ENCODE measurements at regions not wholly inside any gene's neighbourhood (a gene's known extent, or its start where the extent isn't known, plus 50 kb on each side); places are given as distances from the start of the nearest gene placed in this dataset.

DNA sequence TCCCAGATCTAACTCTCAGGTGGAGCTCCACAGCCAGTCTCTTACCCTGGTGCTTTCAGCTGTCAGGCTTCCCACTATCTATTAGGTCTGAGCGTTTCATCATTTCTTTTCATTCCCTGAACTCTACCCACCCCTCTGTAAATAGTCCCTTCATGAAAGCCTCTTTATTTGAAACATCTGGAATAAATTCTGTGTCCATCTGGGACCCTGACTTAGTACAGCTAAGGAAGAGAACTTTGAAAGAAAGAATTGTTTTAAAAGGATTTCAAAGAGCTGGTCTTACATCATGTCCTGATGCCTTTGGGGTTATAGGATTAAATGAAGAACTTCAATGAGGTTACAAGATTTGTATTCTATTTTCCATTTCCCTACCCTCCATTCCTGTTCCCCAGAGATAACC lies 388.5 kb upstream of the CA10 start:
- H3K4me3 Mint-ChIP-seq: no peak overlapping the region
- H3K9me3 Mint-ChIP-seq: peaks cover 15% of the 10 kb centered on the region
- no peak for DNase-seq (ENCODE audit: low spot score)
- no peak overlapping the region for H3K27ac Mint-ChIP-seq
- no peaks in the 10 kb centered on the region for H3K27me3 Mint-ChIP-seq (ENCODE audit: low read depth)
- no peaks in the 10 kb centered on the region for H3K4me1 Mint-ChIP-seq (ENCODE audit: low read depth)
- H3K36me3 Mint-ChIP-seq (ENCODE audit: low read depth): no peaks in the 10 kb centered on the region

DNA sequence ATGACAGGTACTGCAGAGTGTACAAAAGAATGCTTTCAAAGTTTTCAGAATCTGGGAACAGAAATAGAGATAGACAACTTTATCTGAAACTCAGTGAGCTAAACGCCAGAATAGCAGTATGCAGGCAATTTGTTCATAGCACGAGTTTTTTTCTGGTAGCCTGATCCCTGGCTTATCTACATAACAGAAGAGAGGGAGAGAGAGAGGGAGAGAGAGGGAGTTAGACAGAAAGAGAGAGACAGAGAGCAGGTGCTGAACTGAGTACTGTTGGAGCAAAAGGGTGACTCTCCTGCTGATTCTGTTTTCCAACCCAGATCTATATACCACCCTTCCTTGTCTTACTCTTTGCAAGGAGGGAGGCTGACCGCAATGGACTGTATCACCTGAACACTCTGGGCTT lies 388.0 kb upstream of the CA10 start:
- H3K4me1 Mint-ChIP-seq (ENCODE audit: low read depth): no peaks in the 10 kb centered on the region
- H3K9me3 Mint-ChIP-seq: peaks cover 12% of the 10 kb centered on the region
- H3K27ac Mint-ChIP-seq: no peak overlapping the region
- no peaks in the 10 kb centered on the region for H3K27me3 Mint-ChIP-seq (ENCODE audit: low read depth)
- no peak overlapping the region for H3K4me3 Mint-ChIP-seq
- H3K36me3 Mint-ChIP-seq (ENCODE audit: low read depth): no peaks in the 10 kb centered on the region
- no peak for DNase-seq (ENCODE audit: low spot score)

DNA sequence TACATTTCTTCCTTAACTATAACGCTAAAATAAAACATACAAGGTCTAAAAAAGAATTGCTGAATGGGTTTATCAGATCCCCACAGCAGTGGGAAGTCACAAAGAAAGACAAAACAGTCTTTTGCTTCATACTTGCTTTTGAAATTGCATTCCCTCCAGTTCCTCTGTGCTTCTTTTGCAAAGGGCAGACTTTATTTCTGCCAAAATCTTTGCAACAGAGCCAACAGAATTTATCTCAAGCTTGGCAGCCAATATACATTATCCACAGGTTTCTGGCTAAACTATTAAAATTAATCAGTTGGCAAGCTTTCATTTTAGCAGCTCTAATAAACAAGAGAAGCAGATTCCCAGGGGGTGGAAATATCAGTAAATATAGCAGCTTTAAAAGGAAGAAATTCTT lies 378.9 kb upstream of the CA10 start:
- Mint-ChIP-seq H3K27ac (no peak overlapping the region), H3K4me1 (ENCODE audit: low read depth) (no peaks in the 10 kb centered on the region), H3K4me3 (no peak overlapping the region), H3K36me3 (ENCODE audit: low read depth) (no peaks in the 10 kb centered on the region), H3K27me3 (ENCODE audit: low read depth) (no peaks in the 10 kb centered on the region), H3K9me3 (peaks cover 6% of the 10 kb centered on the region)
- DNase-seq (ENCODE audit: low spot score): no peak

DNA sequence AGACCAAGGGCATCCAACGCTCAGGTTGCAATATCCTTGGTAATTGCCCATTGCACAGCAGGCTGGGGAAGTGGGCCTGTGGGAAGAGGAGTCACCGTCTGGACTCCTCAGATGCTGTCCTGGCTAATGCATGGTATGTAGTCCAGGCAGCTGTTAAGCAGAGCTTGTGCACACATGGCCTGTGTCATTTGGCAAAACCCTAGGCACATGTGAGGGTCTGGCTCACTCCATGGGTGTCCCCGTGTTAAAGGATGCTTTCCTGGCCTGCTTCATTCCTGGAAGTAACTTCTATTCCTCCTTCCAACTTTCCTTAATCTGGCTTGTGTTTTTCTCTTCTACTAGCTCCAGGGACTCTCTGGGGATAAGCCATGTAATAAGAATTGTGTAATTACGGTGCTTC lies 378.0 kb upstream of the CA10 start:
- H3K27ac Mint-ChIP-seq: no peak overlapping the region
- no peak overlapping the region for H3K4me3 Mint-ChIP-seq
- no peaks in the 10 kb centered on the region for H3K36me3 Mint-ChIP-seq (ENCODE audit: low read depth)
- no peaks in the 10 kb centered on the region for H3K4me1 Mint-ChIP-seq (ENCODE audit: low read depth)
- peaks cover 6% of the 10 kb centered on the region for H3K9me3 Mint-ChIP-seq
- DNase-seq (ENCODE audit: low spot score): no peak
- no peaks in the 10 kb centered on the region for H3K27me3 Mint-ChIP-seq (ENCODE audit: low read depth)

DNA sequence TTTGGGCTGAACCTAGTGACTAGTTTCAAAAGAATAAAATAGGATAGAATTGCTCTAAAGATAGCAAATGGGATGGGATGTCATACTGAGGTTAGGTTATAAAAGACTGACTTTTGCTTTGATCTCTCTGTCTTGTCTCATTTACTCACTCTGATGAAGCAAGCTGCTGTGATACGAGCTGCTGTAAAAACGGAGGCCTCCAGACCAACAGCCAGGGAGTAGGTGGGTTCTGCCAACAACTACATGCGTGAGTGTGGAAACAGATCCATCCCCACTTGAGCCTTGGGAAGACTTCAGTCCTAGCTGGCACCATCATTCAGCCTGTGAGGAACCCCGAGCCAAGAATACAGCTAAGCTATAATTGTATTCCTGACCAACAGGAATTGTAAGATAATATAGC lies 373.9 kb upstream of the CA10 start:
- Mint-ChIP-seq H3K27me3 (ENCODE audit: low read depth) (no peaks in the 10 kb centered on the region), H3K4me1 (ENCODE audit: low read depth) (no peaks in the 10 kb centered on the region), H3K27ac (no peak overlapping the region), H3K36me3 (ENCODE audit: low read depth) (no peaks in the 10 kb centered on the region), H3K9me3 (no peaks in the 10 kb centered on the region), H3K4me3 (no peak overlapping the region)
- DNase-seq (ENCODE audit: low spot score): no peak

DNA sequence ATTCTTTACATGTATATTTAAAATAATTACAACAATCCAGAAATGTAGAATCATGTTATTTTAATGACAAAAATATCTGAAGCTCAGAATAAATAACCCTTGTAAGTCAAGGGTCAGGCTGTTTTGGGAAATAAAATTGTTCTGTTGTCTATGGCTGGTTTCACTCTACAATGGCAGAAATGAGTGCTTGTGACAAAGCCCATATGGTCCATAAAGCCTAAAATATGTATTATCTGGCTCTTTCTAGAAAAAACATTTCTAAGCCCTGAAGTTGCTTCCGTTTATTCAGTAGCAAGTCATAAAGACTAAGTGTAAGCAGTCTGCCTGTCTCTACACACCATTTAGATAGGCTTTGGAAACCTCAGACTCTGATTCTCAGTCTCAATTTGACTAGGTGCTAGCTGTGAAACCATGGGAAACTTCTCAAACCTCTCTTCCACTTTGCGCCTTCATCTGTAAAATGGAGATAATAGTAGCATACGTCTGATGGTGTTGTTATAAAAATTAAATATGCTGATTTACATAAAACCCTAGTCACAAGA lies 365.7 kb upstream of the CA10 start:
- H3K27me3 Mint-ChIP-seq (ENCODE audit: low read depth): no peaks in the 10 kb centered on the region

DNA sequence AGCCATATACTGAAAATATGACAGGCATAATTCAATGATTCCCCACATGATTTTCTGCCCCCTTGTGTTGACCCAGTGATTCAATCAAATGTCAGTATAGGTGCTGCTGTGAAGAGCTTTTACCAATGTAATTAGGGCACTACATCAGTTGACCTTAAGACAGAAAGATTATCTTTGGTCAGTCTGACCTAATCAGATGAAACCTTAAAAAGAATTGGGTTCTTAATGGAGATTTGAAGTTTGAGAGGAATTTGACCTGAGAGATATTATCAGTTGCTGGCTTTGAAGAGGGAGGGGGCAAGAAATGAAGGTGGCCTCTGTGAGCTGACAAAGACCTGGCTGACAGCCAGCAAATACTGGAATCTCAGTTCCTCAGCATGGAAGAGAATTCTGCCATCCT lies 358.7 kb upstream of the CA10 start:
- Mint-ChIP-seq H3K9me3 (peaks cover 17% of the 10 kb centered on the region), H3K27ac (no peak overlapping the region), H3K27me3 (ENCODE audit: low read depth) (no peaks in the 10 kb centered on the region), H3K4me3 (no peak overlapping the region), H3K4me1 (ENCODE audit: low read depth) (no peaks in the 10 kb centered on the region), H3K36me3 (ENCODE audit: low read depth) (no peaks in the 10 kb centered on the region)
- no peak for DNase-seq (ENCODE audit: low spot score)

More for the DNA sequence above, 365.7 kb upstream of the CA10 start:
- no peak overlapping the region for H3K4me3 Mint-ChIP-seq
- no peaks in the 10 kb centered on the region for H3K36me3 Mint-ChIP-seq (ENCODE audit: low read depth)
- peaks cover 23% of the 10 kb centered on the region for H3K9me3 Mint-ChIP-seq
- no peaks in the 10 kb centered on the region for H3K4me1 Mint-ChIP-seq (ENCODE audit: low read depth)
- DNase-seq (ENCODE audit: low spot score): no peak
- no peak overlapping the region for H3K27ac Mint-ChIP-seq

DNA sequence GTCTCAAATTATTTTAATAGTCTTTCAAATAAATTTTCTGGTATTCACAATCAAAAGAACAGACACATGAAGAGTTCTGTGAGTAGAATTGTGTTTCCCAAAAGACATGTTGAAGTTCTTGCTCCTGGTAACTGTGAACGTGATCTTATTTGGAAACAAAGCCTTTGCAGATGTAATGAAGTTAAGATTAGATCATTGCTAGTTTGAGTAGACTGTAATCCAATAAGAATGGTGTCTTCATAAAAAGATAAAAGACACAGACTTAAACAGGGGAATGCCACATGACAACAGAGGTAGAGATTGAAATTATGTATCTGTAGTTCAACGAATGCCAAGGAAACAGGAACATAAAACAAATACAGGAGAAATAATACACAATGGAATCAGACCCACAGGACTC lies 357.4 kb upstream of the CA10 start:
- H3K36me3 Mint-ChIP-seq (ENCODE audit: low read depth): no peaks in the 10 kb centered on the region
- no peak overlapping the region for H3K27ac Mint-ChIP-seq
- no peaks in the 10 kb centered on the region for H3K4me1 Mint-ChIP-seq (ENCODE audit: low read depth)
- no peak overlapping the region for H3K4me3 Mint-ChIP-seq
- H3K27me3 Mint-ChIP-seq (ENCODE audit: low read depth): no peaks in the 10 kb centered on the region
- no peak for DNase-seq (ENCODE audit: low spot score)
- H3K9me3 Mint-ChIP-seq: peaks cover 15% of the 10 kb centered on the region

DNA sequence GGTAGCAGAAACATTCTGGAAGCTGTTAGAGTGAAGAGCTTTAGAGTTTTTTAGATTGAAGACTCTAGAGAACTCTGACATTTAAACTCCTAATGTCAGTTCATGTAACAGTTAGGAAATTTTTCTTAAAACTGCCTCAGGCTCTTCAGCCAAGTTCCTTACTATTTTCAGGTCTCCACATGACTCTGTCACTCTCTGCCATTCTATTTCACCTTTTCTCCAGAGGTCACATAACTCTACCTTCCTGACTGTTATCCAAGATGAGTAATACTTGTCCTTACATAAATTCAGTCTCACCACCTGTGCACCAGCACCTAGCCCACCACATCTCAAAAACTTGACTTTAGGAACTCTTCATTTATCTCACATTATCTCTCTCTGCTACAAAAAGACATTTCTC lies 347.1 kb upstream of the CA10 start:
- no peaks in the 10 kb centered on the region for H3K27me3 Mint-ChIP-seq (ENCODE audit: low read depth)
- H3K4me3 Mint-ChIP-seq: no peak overlapping the region
- no peaks in the 10 kb centered on the region for H3K4me1 Mint-ChIP-seq (ENCODE audit: low read depth)
- no peaks in the 10 kb centered on the region for H3K36me3 Mint-ChIP-seq (ENCODE audit: low read depth)
- H3K27ac Mint-ChIP-seq: no peak overlapping the region
- peaks cover 23% of the 10 kb centered on the region for H3K9me3 Mint-ChIP-seq
- DNase-seq (ENCODE audit: low spot score): no peak

DNA sequence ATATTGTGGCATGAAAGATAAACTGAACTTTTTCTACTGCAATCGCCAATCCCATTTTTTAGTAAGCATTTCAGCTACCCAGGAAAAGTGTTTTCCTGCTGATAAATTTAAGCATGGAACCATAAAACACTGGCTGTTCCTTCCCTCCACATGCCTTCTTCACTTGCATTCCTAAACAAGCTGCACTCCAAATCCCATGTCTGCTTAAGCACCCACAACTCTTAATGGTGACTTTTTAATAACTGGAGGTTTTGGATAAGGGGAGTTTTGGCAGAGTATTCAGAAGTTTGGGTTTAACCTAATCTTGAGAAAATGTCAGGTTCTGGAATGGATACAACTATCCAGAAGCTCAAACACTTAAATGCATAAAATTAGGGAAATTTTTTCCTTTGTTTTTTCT lies 345.6 kb upstream of the CA10 start:
- H3K27ac Mint-ChIP-seq: no peak overlapping the region
- no peaks in the 10 kb centered on the region for H3K4me1 Mint-ChIP-seq (ENCODE audit: low read depth)
- no peaks in the 10 kb centered on the region for H3K36me3 Mint-ChIP-seq (ENCODE audit: low read depth)

DNA sequence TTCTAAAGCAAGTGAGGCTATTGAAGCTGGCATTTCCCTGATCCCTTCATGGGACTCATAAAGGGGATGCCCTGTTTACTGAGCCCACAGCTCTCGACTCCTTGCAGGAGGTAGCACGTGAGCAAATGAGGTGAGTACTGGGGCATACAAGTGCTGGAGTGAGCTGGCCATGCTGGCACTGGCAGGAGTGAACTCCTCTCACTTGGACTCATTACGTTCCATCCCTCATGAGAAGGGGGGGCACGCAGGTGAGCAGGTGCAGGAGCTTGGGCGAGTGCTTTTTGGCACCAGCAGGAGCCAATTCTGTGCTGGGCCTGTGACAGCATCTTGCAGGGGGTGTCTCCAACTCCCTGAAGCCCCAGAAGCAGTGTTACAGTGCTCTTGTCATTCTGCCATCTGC lies 337.1 kb upstream of the CA10 start:
- H3K4me3 Mint-ChIP-seq: no peak overlapping the region
- H3K9me3 Mint-ChIP-seq: peaks cover 34% of the 10 kb centered on the region
- no peak overlapping the region for H3K27ac Mint-ChIP-seq
- DNase-seq (ENCODE audit: low spot score): no peak
- H3K4me1 Mint-ChIP-seq (ENCODE audit: low read depth): no peaks in the 10 kb centered on the region
- no peaks in the 10 kb centered on the region for H3K36me3 Mint-ChIP-seq (ENCODE audit: low read depth)
- no peaks in the 10 kb centered on the region for H3K27me3 Mint-ChIP-seq (ENCODE audit: low read depth)

More for the DNA sequence above, 345.6 kb upstream of the CA10 start:
- no peak for DNase-seq (ENCODE audit: low spot score)
- H3K4me3 Mint-ChIP-seq: no peak overlapping the region
- peaks cover 34% of the 10 kb centered on the region for H3K9me3 Mint-ChIP-seq
- H3K27me3 Mint-ChIP-seq (ENCODE audit: low read depth): no peaks in the 10 kb centered on the region

DNA sequence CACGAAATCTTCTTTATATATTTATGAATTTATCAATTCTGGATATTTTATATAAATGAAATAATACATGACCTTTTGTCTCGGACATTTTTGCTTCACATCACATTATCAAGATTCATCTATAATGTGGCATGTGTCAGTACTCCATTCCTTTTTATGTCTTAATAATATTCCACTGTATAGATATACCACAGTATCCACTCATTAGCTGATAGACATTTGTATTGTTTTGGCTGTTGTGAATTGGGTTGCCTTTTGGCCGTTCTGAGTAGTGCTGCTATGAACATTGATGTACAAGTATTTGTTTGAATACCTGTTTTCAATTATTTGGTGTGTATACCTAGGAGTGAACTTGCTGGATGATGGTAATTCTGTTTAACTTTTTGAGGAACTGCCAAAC lies 323.8 kb upstream of the CA10 start:
- no peaks in the 10 kb centered on the region for H3K36me3 Mint-ChIP-seq (ENCODE audit: low read depth)
- H3K27me3 Mint-ChIP-seq (ENCODE audit: low read depth): no peaks in the 10 kb centered on the region
- no peak for DNase-seq (ENCODE audit: low spot score)
- H3K27ac Mint-ChIP-seq: no peak overlapping the region
- H3K4me1 Mint-ChIP-seq (ENCODE audit: low read depth): no peaks in the 10 kb centered on the region
- H3K9me3 Mint-ChIP-seq: peaks cover 9% of the 10 kb centered on the region
- no peak overlapping the region for H3K4me3 Mint-ChIP-seq

DNA sequence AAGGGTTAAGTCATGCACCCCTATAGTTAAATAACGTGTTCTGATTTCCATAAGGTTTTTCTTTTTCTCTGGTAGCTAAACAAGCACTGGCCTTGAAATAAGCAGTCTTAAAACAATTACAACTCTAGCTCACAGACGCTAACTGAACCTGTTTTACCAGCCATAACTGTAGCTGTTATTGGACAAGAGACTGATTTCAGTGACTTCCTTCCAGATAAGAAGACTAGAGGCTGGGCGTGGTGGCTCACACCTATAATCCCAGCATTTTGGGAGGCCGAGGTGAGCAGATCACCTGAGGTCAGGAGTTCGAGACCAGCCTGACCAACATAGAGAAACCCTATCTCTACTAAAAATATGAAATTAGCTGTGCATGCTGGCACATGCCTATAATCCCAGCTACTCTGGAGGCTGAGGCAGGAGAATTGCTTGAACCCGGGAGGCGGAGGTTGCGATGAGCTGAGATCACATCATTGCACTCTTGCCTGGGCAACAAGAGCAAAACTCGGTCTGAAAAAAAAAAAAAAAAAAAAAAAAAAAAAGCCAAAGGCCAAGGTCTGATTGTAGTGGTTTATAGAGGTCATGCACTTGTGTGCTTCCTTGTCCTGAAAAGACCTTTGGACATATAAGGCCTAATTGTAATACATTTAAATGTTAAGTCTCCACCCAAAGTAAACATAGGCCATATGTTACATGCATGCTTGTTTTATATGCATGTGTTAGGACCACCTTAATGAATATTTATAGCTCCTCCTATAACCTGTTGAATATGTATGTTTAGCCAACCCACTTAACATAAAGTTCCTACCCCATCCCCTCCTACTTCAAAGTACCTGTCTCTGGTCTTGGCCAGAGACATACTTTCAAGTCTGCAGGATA lies 319.5 kb upstream of the CA10 start:
- DNase-seq (ENCODE audit: low spot score): no peak
- Mint-ChIP-seq H3K9me3 (peaks cover 3% of the 10 kb centered on the region), H3K27ac (no peak overlapping the region), H3K36me3 (ENCODE audit: low read depth) (no peaks in the 10 kb centered on the region), H3K4me3 (no peak overlapping the region), H3K4me1 (ENCODE audit: low read depth) (no peaks in the 10 kb centered on the region), H3K27me3 (ENCODE audit: low read depth) (no peaks in the 10 kb centered on the region)

DNA sequence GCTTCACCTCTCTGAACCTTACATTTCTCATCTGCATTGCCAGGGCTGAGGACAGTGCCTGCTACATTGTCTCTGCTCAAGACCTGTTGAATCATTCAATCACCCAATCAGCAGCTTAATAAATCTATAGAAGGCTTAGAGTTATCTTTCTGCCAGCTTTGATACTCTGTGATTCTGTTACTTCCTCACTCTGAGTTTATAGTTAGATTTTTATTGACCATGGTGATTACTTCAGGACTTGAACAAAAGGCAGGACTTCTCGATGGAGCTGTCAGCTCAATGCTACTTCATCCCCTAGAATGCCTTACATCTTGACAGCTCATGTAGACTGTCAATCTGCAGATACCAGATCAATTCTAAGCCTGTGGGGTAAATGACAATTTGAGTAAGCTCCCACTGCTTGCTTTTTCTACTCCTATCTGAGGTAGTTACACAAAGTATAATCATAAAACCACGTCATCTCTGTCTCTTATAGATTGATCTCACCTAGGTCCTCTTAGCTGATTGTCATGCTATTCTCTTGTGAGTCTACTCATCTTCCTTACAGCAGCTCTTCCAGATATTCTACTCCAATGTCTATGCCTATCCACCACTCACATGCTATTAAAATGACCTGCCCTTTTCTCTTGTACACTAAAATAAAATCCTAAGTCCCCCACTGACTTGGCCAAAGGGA lies 318.3 kb upstream of the CA10 start:
- no peak overlapping the region for H3K27ac Mint-ChIP-seq
- H3K9me3 Mint-ChIP-seq: peaks cover 3% of the 10 kb centered on the region
- no peaks in the 10 kb centered on the region for H3K27me3 Mint-ChIP-seq (ENCODE audit: low read depth)
- H3K36me3 Mint-ChIP-seq (ENCODE audit: low read depth): no peaks in the 10 kb centered on the region
- no peak for DNase-seq (ENCODE audit: low spot score)
- H3K4me1 Mint-ChIP-seq (ENCODE audit: low read depth): no peaks in the 10 kb centered on the region
- H3K4me3 Mint-ChIP-seq: no peak overlapping the region

Data from T-helper 2 cell treated with Interferon-gamma antibody and Interleukin-4, amounts not matched to agents 5 μg/mL and 100 μg/mL, for 36 hours (primary cell).